Brain microvascular endothelial cell (primary cell): ENCODE measurements at regions not wholly inside any gene's neighbourhood (a gene's known extent, or its start where the extent isn't known, plus 50 kb on each side); places are given as distances from the start of the nearest gene placed in this dataset.

Experiments
- DNase-seq: peaks from one replicate; pipeline ENCODE4 v3.0.0-alpha.2; 2020
- H3K27ac ChIP-seq: fragments of 250-450 bp; sonication (Bioruptor Pico); 2 replicates; pipeline ENCODE4 v1.5.1; 2020; ENCODE audit warnings: mild to moderate bottlenecking, moderate library complexity
- H3K27me3 ChIP-seq: fragments of 250-450 bp; sonication (Bioruptor Pico); replicated peaks from 2 replicates; pipeline ENCODE4 v1.5.1; 2020; ENCODE audit warnings: mild to moderate bottlenecking
- H3K36me3 ChIP-seq: fragments of 250-450 bp; sonication (Bioruptor Pico); replicated peaks from 2 replicates; pipeline ENCODE4 v1.5.1; 2020; ENCODE audit warnings: mild to moderate bottlenecking
- H3K4me3 ChIP-seq: 2 replicates; pipeline ENCODE4 v1.5.1; 2011; ENCODE audit warnings: low read depth, mild to moderate bottlenecking, control low read depth, low read length, moderate library complexity
- in situ Hi-C: cut with HindIII; loops from 2 replicates; pipeline ENCODE4 v1.10.0; 2017; ENCODE audit warnings: low sequenced_read_pairs, low pct_ligation_motif_present
- TF ChIP-seq, protein P1 (sequence below): IDR thresholded peaks from 2 replicates; pipeline ENCODE4 v1.5.1; 2011; ENCODE audit warnings: low read depth, mild to moderate bottlenecking, moderate library complexity, low read length, control low read depth, inconsistent platforms; ENCODE audit errors: missing control alignments

GRCh38 chr9:27654629-27655285 lies 81.5 kb upstream of the C9orf72 start:
- TF ChIP-seq, protein P1, sequence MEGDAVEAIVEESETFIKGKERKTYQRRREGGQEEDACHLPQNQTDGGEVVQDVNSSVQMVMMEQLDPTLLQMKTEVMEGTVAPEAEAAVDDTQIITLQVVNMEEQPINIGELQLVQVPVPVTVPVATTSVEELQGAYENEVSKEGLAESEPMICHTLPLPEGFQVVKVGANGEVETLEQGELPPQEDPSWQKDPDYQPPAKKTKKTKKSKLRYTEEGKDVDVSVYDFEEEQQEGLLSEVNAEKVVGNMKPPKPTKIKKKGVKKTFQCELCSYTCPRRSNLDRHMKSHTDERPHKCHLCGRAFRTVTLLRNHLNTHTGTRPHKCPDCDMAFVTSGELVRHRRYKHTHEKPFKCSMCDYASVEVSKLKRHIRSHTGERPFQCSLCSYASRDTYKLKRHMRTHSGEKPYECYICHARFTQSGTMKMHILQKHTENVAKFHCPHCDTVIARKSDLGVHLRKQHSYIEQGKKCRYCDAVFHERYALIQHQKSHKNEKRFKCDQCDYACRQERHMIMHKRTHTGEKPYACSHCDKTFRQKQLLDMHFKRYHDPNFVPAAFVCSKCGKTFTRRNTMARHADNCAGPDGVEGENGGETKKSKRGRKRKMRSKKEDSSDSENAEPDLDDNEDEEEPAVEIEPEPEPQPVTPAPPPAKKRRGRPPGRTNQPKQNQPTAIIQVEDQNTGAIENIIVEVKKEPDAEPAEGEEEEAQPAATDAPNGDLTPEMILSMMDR = no peak
- no peak for DNase-seq
- Histone ChIP-seq H3K27ac (no peak overlapping the region), H3K36me3 (no peaks in the 10 kb centered on the region), H3K4me3 (no peak overlapping the region), H3K27me3 (no peaks in the 10 kb centered on the region)
- in situ Hi-C loops = no loop called here

DNA sequence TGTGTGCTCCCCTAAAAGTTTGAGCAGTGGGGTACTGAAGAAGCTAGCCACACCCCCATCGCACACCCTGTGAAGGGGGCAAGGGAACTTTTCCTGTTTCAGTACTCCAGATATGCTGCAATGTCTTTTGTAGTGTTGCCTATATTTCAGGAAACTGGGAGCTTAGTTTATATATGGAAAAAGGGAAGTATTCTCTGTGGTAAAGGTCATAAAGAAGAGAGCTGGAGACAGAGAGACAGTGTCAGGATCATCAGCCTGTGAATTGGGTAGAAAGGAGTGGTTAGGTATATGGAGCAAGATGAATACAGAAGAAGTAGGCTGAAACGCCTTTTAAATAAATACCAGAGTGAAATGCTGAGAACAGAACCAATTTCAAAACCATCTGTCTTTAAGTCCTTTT lies 82.2 kb upstream of the C9orf72 start:
- DNase-seq = no peak
- H3K27me3 ChIP-seq = no peaks in the 10 kb centered on the region
- H3K4me3 ChIP-seq = no peak overlapping the region
- TF ChIP-seq, protein P1 = no peak
- in situ Hi-C loops = no loop called here
- H3K36me3 ChIP-seq = no peaks in the 10 kb centered on the region
- H3K27ac ChIP-seq = no peak overlapping the region

DNA sequence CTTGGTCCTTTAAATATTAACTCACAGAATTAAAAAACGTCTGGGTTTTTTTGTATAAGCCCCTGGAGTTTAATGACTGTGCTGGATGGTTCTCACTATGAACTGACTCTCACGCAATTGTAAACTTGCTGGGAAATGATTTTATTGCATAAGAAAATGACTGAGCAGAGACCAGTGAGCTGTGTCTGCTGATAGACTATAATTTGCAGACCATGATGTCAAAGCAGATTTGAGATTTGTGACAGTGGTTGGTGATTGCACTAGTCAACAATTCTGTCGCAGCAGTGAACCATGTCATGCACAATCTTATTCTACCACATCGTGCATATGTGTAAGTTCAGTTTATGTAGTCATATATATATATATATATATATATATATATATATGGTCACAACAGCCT lies 85.7 kb upstream of the C9orf72 start:
- Histone ChIP-seq H3K4me3 (no peak overlapping the region), H3K27ac (no peak overlapping the region), H3K27me3 (no peaks in the 10 kb centered on the region), H3K36me3 (no peaks in the 10 kb centered on the region)
- DNase-seq = no peak
- in situ Hi-C loops = no loop called here
- TF ChIP-seq, protein P1 = no peak

DNA sequence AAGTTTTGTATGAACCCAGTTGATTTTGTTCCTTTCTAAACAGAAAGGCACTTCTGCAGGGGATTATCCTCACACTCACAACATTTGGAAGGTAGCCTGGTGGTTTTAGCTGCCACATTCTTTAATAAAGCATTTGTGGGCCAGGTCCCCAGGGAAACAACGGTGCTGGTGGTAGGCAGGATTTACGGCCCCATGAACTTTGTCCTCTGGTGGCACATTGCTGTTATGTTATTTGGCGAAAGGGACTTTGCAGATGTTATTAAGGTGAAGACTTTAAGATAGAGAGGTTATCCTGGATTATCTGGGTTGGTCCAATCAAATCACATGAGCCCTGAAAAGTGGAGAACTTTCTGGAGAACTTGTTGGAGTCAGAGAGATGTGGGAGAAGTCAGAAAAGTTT lies 86.3 kb upstream of the C9orf72 start:
- no peaks in the 10 kb centered on the region for H3K36me3 ChIP-seq
- no peak overlapping the region for H3K4me3 ChIP-seq
- in situ Hi-C loops = no loop called here
- TF ChIP-seq, protein P1 = no peak
- H3K27ac ChIP-seq = no peak overlapping the region
- no peaks in the 10 kb centered on the region for H3K27me3 ChIP-seq
- no peak for DNase-seq

- TF ChIP-seq, protein P1 = no peak
- no peak overlapping the region for H3K4me3 ChIP-seq
- H3K36me3 ChIP-seq = no peaks in the 10 kb centered on the region
- no peak for DNase-seq
- no peaks in the 10 kb centered on the region for H3K27me3 ChIP-seq
- H3K27ac ChIP-seq = no peak overlapping the region
- in situ Hi-C loops = no loop called here
These were observed 86.9 kb upstream of the C9orf72 start for GRCh38 chr9:27660148-27660547.

DNA sequence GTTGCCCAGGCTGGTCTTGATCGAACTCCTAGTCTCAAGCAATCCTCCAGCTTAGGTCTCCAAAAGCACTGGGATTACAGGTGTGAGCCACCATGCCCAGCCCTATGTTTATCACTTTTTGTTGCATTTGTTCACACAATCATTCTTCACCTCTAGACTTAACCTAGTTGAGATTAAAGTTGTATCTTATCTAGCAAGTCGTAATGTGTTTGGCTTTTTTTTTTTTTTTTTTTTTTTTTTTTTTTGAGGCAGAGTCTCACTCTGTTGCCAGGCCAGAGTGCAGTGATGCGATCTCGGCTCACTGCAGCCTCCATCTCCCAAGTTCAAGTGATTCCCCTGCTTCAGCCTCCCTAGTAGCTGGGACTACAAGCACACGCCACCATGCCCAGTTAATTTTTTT lies 90.2 kb upstream of the C9orf72 start:
- DNase-seq = no peak
- H3K36me3 ChIP-seq = no peaks in the 10 kb centered on the region
- TF ChIP-seq, protein P1 = no peak
- in situ Hi-C loops = no loop called here
- H3K4me3 ChIP-seq = no peak overlapping the region
- H3K27me3 ChIP-seq = no peaks in the 10 kb centered on the region
- no peak overlapping the region for H3K27ac ChIP-seq
